ENCODE measurements at regions not wholly inside any gene's neighbourhood (a gene's known extent, or its start where the extent isn't known, plus 50 kb on each side); places are given as distances from the start of the nearest gene placed in this dataset.

DNA sequence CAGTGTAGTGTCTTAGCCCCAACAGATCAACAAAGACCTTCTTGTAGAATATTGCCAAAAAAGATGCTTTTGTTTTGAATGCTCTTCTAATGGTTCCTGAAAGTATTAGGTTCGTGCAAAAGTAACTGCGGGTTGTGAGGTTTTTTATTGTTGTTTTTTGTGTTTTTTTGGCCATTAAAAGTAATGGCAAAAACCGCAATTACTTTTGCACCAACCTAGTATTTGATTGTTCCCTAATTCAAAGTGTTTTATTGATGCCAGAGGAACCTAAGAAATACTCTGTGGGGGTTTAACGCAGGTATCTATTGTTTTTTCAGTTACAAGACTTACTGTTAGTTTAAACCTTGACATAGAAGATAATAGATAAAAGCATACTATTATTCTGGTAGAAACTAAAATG, 150.8 kb upstream of the DAAM1 start:
- CTCF ChIA-PET, result no interaction called here
- peaks cover 4% of the 10 kb centered on the region for H3K36me3 Mint-ChIP-seq
- H3K4me3 Mint-ChIP-seq, result no peak overlapping the region
- no peaks in the 10 kb centered on the region for H3K27me3 Mint-ChIP-seq (ENCODE audit: low read depth)
- DNase-seq (ENCODE audit: low spot score) (no peak), ATAC-seq (no peak)
- H3K27ac Mint-ChIP-seq, result no peak overlapping the region
- POLR2A ChIA-PET, result no interaction called here
- peaks cover 22% of the 10 kb centered on the region for H3K9me3 Mint-ChIP-seq
- H3K4me1 Mint-ChIP-seq, result no peaks in the 10 kb centered on the region
- TF ChIP-seq, protein P1, sequence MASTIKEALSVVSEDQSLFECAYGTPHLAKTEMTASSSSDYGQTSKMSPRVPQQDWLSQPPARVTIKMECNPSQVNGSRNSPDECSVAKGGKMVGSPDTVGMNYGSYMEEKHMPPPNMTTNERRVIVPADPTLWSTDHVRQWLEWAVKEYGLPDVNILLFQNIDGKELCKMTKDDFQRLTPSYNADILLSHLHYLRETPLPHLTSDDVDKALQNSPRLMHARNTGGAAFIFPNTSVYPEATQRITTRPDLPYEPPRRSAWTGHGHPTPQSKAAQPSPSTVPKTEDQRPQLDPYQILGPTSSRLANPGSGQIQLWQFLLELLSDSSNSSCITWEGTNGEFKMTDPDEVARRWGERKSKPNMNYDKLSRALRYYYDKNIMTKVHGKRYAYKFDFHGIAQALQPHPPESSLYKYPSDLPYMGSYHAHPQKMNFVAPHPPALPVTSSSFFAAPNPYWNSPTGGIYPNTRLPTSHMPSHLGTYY (CRISPR knock-in tag; IDR thresholded peaks at IDR 0.05), result no peak
- TF ChIP-seq, protein P2, sequence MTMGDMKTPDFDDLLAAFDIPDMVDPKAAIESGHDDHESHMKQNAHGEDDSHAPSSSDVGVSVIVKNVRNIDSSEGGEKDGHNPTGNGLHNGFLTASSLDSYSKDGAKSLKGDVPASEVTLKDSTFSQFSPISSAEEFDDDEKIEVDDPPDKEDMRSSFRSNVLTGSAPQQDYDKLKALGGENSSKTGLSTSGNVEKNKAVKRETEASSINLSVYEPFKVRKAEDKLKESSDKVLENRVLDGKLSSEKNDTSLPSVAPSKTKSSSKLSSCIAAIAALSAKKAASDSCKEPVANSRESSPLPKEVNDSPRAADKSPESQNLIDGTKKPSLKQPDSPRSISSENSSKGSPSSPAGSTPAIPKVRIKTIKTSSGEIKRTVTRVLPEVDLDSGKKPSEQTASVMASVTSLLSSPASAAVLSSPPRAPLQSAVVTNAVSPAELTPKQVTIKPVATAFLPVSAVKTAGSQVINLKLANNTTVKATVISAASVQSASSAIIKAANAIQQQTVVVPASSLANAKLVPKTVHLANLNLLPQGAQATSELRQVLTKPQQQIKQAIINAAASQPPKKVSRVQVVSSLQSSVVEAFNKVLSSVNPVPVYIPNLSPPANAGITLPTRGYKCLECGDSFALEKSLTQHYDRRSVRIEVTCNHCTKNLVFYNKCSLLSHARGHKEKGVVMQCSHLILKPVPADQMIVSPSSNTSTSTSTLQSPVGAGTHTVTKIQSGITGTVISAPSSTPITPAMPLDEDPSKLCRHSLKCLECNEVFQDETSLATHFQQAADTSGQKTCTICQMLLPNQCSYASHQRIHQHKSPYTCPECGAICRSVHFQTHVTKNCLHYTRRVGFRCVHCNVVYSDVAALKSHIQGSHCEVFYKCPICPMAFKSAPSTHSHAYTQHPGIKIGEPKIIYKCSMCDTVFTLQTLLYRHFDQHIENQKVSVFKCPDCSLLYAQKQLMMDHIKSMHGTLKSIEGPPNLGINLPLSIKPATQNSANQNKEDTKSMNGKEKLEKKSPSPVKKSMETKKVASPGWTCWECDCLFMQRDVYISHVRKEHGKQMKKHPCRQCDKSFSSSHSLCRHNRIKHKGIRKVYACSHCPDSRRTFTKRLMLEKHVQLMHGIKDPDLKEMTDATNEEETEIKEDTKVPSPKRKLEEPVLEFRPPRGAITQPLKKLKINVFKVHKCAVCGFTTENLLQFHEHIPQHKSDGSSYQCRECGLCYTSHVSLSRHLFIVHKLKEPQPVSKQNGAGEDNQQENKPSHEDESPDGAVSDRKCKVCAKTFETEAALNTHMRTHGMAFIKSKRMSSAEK (CRISPR knock-in tag; IDR thresholded peaks at IDR 0.05; ENCODE audit: borderline replicate concordance), result no peak
- TF ChIP-seq EMX1 (CRISPR knock-in tag; IDR thresholded peaks at IDR 0.05) (no peak), TEAD1 (CRISPR knock-in tag; IDR thresholded peaks at IDR 0.05) (no peak), FOXJ3 (CRISPR knock-in tag; IDR thresholded peaks at IDR 0.05; ENCODE audit: borderline replicate concordance) (no peak), HMGA2 (CRISPR knock-in tag; IDR thresholded peaks at IDR 0.05) (no peak)
- TF ChIP-seq, protein P3, sequence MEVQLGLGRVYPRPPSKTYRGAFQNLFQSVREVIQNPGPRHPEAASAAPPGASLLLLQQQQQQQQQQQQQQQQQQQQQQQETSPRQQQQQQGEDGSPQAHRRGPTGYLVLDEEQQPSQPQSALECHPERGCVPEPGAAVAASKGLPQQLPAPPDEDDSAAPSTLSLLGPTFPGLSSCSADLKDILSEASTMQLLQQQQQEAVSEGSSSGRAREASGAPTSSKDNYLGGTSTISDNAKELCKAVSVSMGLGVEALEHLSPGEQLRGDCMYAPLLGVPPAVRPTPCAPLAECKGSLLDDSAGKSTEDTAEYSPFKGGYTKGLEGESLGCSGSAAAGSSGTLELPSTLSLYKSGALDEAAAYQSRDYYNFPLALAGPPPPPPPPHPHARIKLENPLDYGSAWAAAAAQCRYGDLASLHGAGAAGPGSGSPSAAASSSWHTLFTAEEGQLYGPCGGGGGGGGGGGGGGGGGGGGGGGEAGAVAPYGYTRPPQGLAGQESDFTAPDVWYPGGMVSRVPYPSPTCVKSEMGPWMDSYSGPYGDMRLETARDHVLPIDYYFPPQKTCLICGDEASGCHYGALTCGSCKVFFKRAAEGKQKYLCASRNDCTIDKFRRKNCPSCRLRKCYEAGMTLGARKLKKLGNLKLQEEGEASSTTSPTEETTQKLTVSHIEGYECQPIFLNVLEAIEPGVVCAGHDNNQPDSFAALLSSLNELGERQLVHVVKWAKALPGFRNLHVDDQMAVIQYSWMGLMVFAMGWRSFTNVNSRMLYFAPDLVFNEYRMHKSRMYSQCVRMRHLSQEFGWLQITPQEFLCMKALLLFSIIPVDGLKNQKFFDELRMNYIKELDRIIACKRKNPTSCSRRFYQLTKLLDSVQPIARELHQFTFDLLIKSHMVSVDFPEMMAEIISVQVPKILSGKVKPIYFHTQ (CRISPR knock-in tag; IDR thresholded peaks at IDR 0.05), result no peak
- TF ChIP-seq, protein P4, sequence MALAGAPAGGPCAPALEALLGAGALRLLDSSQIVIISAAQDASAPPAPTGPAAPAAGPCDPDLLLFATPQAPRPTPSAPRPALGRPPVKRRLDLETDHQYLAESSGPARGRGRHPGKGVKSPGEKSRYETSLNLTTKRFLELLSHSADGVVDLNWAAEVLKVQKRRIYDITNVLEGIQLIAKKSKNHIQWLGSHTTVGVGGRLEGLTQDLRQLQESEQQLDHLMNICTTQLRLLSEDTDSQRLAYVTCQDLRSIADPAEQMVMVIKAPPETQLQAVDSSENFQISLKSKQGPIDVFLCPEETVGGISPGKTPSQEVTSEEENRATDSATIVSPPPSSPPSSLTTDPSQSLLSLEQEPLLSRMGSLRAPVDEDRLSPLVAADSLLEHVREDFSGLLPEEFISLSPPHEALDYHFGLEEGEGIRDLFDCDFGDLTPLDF (CRISPR knock-in tag; IDR thresholded peaks at IDR 0.05), result no peak
- TF ChIP-seq, protein P5, sequence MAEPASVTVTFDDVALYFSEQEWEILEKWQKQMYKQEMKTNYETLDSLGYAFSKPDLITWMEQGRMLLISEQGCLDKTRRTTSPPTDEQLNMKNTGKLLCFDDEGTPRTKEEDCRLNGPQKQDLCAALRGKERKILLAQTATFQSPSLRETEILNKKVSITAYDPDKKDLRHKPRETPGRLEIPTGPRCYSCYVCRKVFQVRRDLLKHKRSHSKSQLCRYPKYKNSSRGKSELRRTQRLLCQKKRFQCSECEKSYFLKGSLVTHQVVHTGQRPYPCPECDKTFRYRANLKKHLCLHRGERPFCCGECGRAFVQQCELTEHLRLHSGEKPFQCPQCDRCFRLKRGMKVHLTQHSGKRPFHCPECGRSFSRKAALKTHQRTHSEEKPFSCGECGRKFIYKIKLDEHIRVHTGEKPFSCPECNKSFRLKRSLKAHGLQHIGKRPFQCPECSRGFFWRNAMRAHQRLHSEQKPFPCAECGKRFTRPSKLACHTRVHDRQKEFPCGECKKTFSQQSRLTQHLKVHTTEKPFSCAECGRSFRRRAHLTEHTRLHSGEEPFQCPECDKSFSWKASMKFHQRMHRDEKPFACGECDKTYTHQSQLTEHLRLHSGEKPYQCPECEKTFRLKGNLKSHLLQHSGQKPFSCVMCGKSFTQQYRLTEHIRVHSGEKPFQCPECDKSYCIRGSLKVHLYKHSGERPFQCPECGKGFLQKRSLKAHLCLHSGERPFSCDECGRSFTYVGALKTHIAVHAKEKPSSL (CRISPR knock-in tag; conservative IDR thresholded peaks at IDR 0.05), result no peak
- TF ChIP-seq, protein P6, sequence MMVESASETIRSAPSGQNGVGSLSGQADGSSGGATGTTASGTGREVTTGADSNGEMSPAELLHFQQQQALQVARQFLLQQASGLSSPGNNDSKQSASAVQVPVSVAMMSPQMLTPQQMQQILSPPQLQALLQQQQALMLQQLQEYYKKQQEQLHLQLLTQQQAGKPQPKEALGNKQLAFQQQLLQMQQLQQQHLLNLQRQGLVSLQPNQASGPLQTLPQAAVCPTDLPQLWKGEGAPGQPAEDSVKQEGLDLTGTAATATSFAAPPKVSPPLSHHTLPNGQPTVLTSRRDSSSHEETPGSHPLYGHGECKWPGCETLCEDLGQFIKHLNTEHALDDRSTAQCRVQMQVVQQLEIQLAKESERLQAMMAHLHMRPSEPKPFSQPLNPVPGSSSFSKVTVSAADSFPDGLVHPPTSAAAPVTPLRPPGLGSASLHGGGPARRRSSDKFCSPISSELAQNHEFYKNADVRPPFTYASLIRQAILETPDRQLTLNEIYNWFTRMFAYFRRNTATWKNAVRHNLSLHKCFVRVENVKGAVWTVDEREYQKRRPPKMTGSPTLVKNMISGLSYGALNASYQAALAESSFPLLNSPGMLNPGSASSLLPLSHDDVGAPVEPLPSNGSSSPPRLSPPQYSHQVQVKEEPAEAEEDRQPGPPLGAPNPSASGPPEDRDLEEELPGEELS (CRISPR knock-in tag; IDR thresholded peaks at IDR 0.05), result no peak

DNA sequence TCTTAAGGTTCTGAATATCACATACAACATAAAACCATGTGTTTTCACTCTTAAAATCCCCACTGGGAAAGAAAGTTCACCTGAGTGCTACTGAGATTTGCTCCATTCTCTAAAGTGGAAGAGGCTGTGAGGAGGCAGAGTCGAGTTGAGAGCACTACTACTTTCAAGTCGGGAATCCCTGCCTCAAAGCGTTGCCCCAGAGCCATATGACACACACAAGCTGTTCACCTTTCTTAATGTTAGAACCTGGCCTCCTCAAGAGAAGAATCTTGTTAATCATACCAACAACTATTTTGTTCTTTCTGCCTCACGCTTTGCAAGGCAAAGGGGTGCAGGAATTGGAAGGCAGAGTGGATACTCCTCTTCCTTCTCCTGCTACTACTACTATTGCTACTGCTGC, 149.7 kb upstream of the DAAM1 start:
- Mint-ChIP-seq H3K4me1 (no peaks in the 10 kb centered on the region), H3K27ac (no peak overlapping the region), H3K27me3 (ENCODE audit: low read depth) (no peaks in the 10 kb centered on the region), H3K9me3 (peaks cover 22% of the 10 kb centered on the region), H3K36me3 (peaks cover 4% of the 10 kb centered on the region), H3K4me3 (no peak overlapping the region)
- ATAC-seq (no peak), DNase-seq (ENCODE audit: low spot score) (no peak)
- ChIA-PET CTCF (no interaction called here), POLR2A (no interaction called here)
- TF ChIP-seq GABPB1 (CRISPR knock-in tag; IDR thresholded peaks at IDR 0.05), result no peak
- TF ChIP-seq NR2C2 (CRISPR knock-in tag; IDR thresholded peaks at IDR 0.05), result no peak
- TF ChIP-seq MYBL2 (CRISPR knock-in tag; IDR thresholded peaks at IDR 0.05), result no peak
- TF ChIP-seq, protein P7, sequence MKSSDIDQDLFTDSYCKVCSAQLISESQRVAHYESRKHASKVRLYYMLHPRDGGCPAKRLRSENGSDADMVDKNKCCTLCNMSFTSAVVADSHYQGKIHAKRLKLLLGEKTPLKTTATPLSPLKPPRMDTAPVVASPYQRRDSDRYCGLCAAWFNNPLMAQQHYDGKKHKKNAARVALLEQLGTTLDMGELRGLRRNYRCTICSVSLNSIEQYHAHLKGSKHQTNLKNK (CRISPR knock-in tag; IDR thresholded peaks at IDR 0.05), result no peak
- TF ChIP-seq, protein P8, sequence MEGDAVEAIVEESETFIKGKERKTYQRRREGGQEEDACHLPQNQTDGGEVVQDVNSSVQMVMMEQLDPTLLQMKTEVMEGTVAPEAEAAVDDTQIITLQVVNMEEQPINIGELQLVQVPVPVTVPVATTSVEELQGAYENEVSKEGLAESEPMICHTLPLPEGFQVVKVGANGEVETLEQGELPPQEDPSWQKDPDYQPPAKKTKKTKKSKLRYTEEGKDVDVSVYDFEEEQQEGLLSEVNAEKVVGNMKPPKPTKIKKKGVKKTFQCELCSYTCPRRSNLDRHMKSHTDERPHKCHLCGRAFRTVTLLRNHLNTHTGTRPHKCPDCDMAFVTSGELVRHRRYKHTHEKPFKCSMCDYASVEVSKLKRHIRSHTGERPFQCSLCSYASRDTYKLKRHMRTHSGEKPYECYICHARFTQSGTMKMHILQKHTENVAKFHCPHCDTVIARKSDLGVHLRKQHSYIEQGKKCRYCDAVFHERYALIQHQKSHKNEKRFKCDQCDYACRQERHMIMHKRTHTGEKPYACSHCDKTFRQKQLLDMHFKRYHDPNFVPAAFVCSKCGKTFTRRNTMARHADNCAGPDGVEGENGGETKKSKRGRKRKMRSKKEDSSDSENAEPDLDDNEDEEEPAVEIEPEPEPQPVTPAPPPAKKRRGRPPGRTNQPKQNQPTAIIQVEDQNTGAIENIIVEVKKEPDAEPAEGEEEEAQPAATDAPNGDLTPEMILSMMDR (IDR thresholded peaks at IDR 0.05), result no peak
- no peak for TF ChIP-seq CREM (CRISPR knock-in tag; IDR thresholded peaks at IDR 0.05)
- TF ChIP-seq, protein P4 (CRISPR knock-in tag; IDR thresholded peaks at IDR 0.05), result no peak
- no peak for TF ChIP-seq PRRX2 (CRISPR knock-in tag; IDR thresholded peaks at IDR 0.05)
- no peak for TF ChIP-seq NR3C1 (CRISPR knock-in tag; conservative IDR thresholded peaks at IDR 0.05; ENCODE audit: low read depth)
